ENCODE measurements at regions not wholly inside any gene's neighbourhood (a gene's known extent, or its start where the extent isn't known, plus 50 kb on each side); places are given as distances from the start of the nearest gene placed in this dataset.
A peak's percentile ranks its signal among the peaks of the same experiment; 100 is the strongest.

DNA sequence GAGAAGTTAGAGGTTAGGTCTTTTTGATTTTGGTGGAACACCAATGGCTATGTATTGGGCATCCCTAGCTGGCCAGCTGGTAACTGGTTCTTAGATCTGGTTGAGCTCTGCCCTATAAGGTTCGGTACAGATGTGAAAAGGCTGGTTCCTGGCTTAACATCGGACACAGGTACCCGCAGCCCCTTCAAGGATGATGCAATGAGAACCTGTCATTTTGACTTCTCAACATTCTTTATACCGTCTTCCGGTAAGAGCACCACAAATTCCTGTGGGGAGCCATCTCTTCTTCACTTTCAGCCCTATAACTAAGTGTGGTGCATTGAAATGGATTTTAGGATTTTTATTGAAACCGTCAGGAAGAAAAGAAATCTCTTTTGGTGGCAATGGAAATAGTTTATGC lies 222.8 kb downstream of the ADAMTS9 start:
- DNase-seq (ENCODE audit: low spot score): no peak

DNA sequence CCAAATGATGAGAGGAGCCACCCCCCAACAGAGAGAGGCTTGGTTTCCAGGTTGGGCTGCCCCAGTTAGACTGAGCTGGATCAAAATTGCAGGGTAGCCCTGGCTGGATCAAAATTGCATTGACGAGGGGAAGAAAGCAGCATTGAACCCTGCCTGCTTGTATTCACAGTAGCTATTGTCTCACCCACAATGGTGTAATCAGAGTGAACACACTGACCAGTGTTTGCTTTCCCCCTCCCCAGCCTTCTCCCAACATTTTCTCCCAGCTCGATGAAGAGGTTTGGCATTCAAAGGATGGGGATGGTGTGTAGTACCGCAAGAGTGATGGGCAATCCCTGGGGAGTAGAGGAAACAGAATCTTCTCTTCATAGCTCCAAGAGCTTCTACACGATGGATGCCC lies 223.8 kb downstream of the ADAMTS9 start:
- no peak for DNase-seq (ENCODE audit: low spot score)

DNA sequence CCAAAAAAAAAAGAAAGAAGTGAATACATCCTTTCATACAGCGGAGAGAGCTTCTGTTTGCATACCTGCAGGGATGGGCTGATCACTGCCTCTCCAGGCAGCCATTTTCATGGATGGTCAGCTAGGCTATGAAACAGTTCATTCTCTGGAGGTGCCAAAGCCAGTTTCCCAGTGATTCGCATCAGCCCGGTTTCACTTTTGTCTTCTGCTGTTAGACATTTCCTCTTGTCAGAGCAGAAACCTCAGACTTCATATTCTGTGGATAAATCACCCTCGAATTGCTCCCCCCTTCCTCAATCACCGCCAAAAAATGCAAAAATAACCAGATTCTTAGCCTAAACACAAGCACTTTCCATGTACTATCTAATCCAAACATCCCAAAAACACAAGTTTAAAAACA lies 225.6 kb downstream of the ADAMTS9 start:
- no peak for DNase-seq (ENCODE audit: low spot score)

DNA sequence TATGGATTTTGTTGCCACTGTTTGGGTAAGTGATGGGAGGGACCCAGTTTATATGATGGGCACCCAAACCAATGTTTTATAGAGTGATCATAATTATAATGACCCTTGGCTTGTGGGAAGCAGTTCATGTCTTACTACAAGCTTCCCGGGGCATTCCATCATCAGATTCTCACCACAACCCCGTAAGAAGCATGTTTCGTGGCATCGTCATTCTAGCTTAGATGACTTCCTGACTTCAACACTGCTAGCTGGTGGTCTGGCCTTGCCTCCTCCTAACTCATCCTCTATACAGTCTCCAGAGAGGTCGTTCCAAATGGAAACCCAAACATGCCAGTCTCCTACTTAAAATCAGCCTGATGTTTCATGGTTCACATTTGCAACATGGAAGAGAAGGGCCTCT lies 226.9 kb downstream of the ADAMTS9 start:
- no peak for DNase-seq (ENCODE audit: low spot score)

DNA sequence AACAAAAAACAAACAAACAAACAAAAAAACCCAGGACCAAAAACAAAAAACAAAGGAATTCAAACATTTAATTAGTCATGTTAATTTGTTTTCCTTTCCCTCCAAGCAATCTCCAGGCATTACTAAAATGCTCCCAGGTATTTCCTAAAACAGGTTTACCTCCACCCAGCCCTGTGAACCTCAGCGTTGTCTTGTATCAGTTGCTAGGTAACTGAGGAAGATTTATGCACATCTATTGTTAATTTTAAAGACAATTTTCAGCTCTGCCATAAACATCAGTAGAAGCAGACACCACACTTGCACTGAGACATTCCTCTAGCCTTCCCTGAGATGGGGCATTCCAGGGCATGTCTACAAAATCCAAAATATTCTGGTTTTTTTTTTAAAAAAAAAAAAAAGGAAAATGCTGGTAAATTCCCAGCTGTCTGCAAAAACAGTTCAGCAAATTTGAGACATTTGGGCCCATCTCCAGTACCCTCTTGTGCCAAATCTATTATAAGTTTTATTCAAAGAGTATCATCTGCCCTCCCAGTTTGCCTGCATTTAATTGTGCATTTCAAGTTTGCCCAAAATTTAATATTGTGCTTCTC lies 227.6 kb downstream of the ADAMTS9 start:
- no peak for DNase-seq (ENCODE audit: low spot score)

DNA sequence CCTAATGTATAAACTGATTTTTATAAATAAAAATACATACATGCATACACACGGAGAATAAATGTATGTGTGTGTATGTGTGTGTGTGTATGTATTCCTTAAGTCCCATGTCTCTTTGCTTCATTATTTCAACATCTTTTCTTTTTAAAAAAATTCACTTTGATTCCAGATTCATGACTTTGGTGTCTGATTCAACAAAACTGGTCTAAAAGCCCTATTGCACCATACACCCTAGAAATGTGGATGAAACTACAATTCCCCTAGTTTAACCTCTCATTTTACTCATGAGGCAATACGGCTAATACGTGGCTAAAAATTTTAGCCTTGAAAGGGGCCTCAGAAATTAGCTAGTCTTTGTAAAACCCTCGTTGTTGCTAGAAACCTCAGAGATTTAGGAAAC lies 228.1 kb downstream of the ADAMTS9 start:
- no peak for DNase-seq (ENCODE audit: low spot score)

DNA sequence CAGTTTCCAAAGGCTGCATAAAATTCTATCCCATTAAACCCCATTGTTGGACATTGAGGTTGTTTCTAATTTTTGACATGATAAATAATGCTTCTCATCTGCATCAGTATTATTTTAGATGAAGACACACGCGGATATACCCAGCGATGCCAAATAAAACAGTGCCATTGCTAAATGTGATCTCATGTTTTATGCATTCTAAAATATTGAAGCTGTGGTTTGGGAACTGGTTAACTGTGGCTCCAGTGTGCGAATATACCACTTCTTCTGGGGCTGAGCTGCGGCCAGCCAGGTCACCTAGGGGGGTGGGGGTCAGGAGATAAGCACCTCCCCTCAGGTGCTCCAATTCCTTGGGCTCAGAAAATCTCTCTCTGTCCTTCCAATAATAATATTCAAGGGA lies 230.0 kb downstream of the ADAMTS9 start:
- DNase-seq (ENCODE audit: low spot score): no peak

DNA sequence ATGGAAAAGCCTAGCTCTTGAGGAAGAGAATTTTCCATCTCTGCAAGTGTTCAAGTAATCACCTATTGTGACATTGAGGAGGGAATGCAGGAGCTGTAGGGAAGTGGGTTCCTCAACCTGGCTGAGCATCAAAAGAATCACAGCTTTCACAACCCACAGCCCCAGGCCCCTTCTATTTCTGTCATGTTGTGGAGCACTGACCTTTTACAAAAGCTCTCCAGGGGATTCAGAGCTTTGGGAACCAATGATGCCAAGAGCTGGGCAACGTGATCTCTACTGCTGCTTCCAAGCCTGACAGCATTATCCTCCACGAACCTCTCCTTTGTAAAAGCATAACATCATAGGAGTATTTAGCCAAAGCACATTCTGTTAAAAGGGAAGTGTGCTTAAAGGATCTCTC lies 231.1 kb downstream of the ADAMTS9 start:
- DNase-seq (ENCODE audit: low spot score): no peak

DNA sequence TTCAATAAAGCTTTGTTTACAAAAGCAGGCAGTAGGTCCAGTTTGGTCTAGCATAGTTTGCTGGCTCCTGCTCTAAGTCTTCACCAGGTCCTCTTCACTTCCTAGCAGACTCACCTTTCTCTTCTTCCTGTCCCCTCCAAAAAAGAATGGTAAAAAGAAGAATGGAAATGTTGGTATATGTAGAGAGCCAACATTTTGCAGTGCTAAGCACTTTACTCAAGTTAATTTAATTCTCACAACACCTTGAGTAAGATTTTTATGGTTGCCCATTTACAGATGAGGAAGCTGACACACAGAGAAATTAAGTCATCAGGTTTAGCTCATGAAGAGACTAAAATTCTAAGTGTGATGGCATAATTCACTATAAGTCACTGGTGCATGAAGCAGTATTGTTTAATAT lies 230.1 kb upstream of the PRICKLE2 start:
- no peak for DNase-seq (ENCODE audit: low spot score)

DNA sequence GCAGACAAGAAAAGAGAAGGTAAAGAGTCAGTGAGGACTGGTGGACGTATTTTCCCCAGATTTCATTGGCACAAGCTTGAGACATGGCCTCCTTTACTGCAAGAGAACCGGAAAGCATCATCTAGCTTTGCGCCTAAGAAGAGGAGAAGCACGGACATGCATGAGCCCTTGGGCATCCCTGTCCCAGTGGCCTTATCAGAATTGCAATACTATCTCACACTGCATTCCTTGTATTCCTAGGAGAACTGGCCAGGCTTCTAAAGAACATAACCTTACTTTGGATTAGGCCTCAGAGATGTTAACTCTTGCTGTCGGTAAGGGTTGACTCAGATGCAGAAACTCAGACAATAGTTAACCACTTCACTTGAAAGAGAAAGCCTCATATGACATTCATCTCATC lies 229.5 kb upstream of the PRICKLE2 start:
- DNase-seq (ENCODE audit: low spot score): no peak

DNA sequence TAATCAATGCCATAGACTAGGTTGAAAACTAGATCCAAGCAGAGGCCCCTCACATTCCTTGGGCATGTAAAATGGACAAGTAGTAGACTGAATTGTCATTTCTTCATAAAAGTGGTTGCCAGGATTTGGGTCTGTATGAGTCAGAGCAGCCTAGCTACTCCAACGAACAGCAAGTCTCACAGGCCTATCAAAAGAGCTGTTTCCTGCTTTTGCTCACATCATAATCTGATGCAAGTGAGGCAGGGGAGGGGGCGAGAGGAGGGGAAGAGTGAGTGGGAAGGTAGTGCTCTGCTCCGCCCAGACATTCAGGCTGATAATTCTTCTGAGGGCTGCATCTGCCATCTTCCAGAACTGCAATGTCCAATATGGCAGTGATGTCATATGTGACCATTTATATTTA lies 228.9 kb upstream of the PRICKLE2 start:
- no peak for DNase-seq (ENCODE audit: low spot score)

DNA sequence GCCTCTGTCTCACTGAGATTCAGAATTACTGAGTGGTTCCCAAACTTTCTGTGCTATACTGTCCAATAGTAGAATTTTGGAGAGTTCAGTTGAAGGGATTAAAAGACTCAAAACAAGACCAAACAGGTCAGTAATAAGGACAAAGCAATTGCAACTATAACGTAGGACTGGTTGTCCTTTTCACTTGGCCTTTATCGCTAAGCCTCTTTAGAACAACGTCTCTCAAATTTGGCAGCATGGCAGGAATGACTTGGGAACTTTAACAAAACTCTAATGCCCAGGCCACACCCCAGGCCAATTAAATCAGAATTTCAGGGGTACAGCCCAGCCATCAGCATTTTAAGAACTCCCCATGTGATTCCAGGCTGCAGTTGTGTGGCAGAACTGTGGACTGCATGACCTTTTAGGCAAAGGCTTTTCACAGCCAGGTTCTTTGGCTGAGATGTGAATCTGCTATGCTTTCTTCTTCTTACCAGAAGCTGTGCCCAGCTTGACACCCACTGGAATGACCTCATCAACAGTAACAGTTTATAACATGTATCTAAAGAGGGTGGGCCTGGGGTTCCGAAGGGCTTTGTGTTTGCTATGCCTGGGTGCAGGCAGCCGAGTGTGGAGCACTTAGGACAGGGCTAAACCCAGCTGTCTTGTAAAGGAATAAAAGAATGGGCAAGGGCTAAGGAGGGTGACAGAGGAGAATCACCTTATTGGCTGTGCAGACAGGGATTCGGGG lies 226.2 kb upstream of the PRICKLE2 start:
- no peak for DNase-seq (ENCODE audit: low spot score)

DNA sequence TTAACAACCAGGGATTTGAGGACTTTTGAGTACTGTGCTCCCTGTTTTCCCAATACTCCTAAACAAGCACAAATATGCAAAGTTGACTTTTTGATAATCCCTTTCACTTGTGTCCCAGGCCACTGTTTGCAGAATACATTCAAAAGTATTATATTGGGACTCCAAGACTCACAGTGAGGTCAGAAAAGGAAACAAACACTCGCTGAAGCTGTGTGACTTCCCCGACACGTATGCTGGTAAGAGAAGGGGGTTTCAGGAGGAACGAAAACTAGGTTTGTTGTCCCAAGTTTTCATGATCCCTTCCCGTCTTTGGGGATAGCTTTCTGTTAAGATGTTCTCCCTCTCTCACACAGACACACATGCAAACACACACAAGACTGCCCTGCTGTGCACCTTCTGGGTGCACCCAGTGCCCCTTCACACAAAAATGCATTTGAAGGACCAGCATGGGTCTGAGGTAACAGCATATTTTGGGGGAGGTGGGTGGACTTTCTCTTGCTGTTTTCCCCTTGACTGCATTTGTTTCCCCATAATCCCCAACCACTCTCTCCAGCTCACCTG lies 225.2 kb upstream of the PRICKLE2 start:
- no peak for DNase-seq (ENCODE audit: low spot score)

DNA sequence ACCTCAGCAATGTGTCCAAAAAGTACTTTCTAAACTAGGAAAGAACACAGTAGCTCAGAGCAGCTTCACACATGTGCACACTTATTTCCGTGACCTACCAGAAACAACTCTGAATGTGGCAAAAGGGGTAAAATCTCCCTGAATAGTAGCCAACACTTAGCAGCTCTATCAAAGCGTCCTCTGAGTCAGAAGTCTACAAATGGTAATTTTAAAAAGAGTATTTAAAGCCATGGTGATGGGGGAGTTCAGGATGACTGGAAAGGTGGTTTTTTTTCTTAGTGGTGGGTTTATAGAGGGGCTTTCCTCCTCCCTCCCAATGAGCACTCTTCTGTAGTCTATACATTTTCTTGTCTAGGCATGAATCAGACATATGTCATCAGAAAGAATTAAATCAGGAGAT lies 223.8 kb upstream of the PRICKLE2 start:
- no peak for DNase-seq (ENCODE audit: low spot score)

DNA sequence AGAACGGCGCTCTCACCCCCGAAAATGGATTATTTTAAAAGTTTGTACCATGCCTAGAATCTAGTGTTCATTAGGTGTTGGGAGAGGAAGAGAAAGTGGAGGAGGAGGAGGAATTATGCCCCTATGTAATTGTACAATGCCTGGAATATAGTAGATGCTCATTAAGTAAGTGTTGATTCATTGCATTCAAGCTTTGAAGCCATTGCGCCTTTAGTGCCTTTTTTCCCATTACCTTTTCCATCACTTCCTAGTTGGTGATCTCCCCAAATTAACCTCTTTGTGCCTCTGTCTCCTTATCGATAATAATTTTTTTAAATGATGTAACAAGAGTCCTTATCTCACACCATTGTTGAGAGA lies 220.7 kb upstream of the PRICKLE2 start:
- no peak for DNase-seq (ENCODE audit: low spot score)

DNA sequence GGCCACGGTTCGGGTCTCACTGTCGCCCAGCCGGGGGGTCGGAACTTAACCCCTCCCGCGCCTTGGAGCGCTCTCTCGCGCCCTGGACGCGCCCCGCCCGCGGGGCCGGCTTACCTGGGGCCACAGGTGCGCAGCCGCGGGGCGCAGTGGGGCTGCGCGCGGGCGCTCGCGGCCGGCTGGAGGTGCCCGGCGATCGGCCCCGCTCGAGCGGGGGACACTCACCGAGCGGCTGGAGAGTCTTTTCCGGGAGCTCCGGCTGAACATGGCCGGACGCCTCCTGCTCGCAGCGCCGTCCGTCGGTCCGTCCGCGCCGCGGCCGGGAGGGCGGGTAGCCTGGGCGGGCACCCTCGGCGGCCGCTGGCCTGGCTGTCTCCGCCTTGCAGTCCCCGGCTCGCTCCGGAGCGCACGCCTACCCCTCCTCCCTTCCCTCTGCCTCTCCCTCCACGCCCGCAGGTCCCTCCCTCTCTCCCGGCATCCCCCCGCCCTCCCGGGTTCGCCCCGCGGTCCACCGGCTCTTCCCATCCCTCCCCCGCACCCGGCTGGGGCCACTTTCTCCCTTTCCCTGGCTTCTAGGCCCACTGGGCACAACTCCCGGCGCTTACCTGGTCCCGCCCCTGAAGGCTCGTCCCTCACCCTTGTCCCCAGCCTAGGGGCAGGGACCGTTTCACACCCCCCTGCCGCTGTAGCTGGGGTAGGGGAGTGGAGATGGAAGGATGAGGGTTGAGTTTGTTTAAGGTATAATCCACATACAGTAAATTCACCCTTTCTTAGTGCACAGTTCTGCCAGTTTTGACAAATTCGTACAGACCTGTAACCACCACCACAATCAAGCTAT lies 220.1 kb upstream of the PRICKLE2 start:
- DNase-seq (ENCODE audit: low spot score): peak; percentile 53

DNA sequence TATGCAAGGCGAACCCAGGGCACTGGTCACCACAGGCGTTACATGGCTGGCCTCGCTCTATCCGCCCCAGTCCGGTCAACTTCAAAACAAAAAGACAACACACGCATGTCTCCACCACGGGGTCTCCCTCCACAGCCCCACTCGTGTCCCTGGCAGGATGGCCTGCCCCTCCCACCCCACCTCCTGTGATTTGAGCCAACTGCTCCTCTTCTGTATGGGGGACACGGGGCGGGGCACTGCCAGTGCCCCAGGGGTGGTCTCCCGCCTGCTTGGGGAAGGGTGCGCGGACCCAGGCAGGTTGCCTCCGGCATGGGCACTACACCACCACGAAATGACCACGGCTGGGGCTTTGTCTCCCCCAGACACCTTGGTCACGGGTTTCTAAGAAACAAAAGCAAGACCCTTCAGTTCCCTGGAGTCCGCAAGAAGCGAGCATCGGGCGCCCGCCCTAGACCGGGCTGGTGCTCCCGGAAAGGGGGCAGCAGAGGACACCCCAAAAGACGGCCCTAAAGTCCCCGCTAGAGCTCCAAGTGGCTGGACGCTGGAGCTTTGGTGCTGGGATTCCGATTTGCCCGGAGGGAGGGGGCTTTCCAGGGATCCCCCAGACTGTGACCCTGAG lies 219.3 kb upstream of the PRICKLE2 start:
- DNase-seq (ENCODE audit: low spot score): peak; percentile 27

DNA sequence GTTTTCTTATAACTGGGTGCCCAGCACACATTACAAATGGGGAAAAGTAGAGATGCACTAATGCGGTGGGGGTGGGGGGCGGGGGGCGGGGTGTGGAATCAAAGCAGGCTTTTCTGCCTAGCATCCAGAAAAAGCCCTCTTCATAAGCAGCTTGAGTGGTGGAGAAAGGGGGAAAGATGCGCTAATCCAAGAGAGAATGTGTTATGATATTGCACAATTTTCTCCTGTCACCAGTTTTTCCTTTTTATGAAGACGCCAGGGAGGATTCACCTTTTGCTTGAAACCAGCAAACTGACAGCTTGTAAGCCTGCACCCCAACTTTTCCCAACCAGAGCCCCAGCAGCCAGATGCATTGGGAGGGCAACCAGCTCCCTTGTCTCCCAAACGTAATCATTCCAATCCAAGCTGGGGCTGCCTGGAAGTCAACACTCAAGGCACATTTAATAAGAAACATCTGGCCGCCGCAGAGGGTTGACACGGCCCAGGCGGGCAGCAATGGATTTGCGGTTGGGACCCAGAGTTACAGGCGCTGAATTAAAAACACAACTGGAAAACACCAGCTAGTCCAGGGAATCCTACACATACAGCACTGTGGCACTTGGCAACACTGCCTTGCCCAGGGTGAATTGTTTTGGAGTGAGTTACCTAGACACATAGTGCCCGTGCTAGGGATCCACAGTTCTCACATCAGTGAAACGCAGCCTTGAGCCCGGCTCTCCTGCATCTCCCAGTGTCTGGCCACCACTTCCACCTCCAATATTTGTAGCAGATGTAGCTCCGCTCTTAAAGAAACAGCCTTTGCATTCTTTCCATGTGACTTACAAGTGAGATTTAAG lies 218.5 kb upstream of the PRICKLE2 start:
- peak; percentile 27 for DNase-seq (ENCODE audit: low spot score)

DNA sequence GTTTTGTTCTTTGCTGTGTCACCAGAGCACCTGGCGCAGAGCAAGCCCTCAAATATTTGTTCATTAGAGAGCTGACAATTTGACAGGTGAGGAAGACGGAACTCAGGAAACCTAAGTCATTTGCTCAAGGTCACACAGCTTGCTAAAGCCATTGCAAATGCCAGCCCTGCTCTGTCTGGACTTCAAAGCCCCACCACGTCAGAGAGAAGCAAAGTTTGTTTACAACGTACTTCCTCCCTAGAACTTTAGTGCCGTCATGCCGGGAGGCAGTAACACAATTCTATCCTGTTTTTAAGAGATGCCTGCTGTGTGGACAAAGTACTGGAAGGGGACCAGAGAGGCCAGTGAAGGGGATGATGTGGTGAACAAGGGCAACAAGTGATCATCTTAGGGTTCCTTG lies 216.6 kb upstream of the PRICKLE2 start:
- no peak for DNase-seq (ENCODE audit: low spot score)

DNA sequence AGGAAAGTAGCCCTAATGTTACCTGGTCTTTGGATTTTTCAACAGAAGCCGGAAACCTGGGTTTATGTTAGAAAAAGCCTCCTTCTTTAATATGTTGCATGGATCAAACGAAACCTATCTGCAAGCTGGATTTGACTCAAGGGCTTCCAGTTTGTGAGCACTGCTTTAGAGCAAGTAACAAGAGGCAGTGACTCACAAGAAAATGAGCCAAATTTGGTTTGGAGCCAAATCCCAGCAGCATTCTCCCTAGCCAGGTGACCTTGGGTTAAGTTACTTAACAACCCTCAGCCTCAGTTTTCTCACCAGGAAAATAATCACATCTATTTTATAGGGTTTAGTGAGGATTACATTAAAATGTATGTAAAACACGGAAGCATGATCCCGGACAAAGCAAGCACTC lies 215.2 kb upstream of the PRICKLE2 start:
- DNase-seq (ENCODE audit: low spot score): no peak

DNA sequence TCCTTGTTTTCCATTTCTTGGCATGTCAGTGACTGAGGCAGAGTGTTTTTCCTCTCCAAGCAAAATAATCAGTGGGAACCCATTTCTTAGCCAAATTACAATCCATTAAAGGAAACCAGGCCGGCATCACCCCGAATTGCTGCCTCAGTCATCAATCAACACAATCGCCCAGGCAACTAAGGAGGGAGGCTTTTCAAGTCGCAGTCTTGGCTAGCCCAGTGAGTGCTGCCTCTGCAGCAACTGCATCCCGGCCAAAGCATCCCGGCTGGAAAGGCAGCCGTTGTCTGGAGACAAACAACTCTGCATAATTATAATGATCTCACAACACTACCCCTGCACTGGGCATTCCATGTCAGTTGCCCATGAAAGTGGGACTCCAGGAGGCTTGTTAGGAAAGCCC lies 213.5 kb upstream of the PRICKLE2 start:
- no peak for DNase-seq (ENCODE audit: low spot score)

DNA sequence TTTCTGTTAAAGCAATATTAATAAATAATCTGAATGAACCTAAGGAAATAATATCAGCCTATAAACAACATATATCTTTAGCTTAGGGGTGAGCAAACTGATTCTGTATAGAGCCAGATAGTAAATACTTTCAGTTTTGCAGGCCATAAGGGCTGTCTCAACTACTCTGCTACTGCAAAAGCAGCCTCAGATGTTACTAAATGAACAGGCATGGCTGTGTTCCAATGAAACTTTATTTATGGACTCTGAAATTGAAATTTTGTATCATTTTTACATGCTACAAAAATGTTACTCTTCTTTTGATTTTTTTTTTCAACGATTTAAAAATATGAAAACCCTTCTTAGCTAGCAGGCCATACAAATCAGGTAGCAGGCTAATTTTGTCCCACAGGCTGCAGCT lies 212.8 kb upstream of the PRICKLE2 start:
- no peak for DNase-seq (ENCODE audit: low spot score)
